Loucy (cell line): ENCODE measurements at regions not wholly inside any gene's neighbourhood (a gene's known extent, or its start where the extent isn't known, plus 50 kb on each side); places are given as distances from the start of the nearest gene placed in this dataset.

ENCODE experiments used
- H2AFZ ChIP-seq: fragments of 200-600 bp; sonication (generic); 2 replicates; pipeline ENCODE4 v1.6.0; 2016; ENCODE audit warnings: antibody characterized with exemption, mild to moderate bottlenecking, low read length, moderate library complexity
- H3F3A ChIP-seq: fragments of 200-600 bp; 2 replicates; pipeline ENCODE4 v1.6.0; 2016; ENCODE audit warnings: antibody characterized with exemption, low read depth, mild to moderate bottlenecking
- H3K27me3 ChIP-seq: fragments of 200-600 bp; sonication (generic); 2 replicates; pipeline ENCODE4 v1.6.1; 2014; ENCODE audit warnings: low read length, mild to moderate bottlenecking; ENCODE audit not compliant: insufficient read depth, poor library complexity, severe bottlenecking
- H3K36me3 ChIP-seq: fragments of 200-600 bp; sonication (generic); 2 replicates; pipeline ENCODE4 v1.6.1; 2016; ENCODE audit warnings: low read length; ENCODE audit not compliant: insufficient read depth
- H3K4me1 ChIP-seq: fragments of 200-600 bp; sonication (generic); 2 replicates; pipeline ENCODE4 v1.5.1; 2014; ENCODE audit warnings: low read length, mild to moderate bottlenecking; ENCODE audit not compliant: insufficient read depth, poor library complexity, severe bottlenecking
- H3K4me2 ChIP-seq: fragments of 200-600 bp; sonication (generic); 2 replicates; pipeline ENCODE4 v1.6.0; 2014; ENCODE audit warnings: antibody characterized with exemption, low read length, low read depth, mild to moderate bottlenecking; ENCODE audit not compliant: poor library complexity, severe bottlenecking
- H3K4me3 ChIP-seq: fragments of 200-600 bp; sonication (generic); 2 replicates; pipeline ENCODE4 v1.5.1; 2014; ENCODE audit warnings: low read length, mild to moderate bottlenecking, mixed read lengths; ENCODE audit not compliant: poor library complexity, severe bottlenecking
- H3K79me2 ChIP-seq: fragments of 200-600 bp; sonication (generic); 2 replicates; pipeline ENCODE4 v1.6.1; 2014; ENCODE audit warnings: low read length; ENCODE audit not compliant: insufficient read depth
- H3K9ac ChIP-seq: fragments of 200-600 bp; sonication (generic); 2 replicates; pipeline ENCODE4 v1.6.0; 2014; ENCODE audit warnings: mild to moderate bottlenecking, low read depth, low read length, moderate library complexity; ENCODE audit not compliant: poor library complexity, severe bottlenecking
- H3K9me2 ChIP-seq: fragments of 200-600 bp; sonication (generic); replicated peaks from 2 replicates; pipeline ENCODE4 v1.6.1; 2016; ENCODE audit warnings: low read depth, low read length, mixed read lengths
- H3K9me3 ChIP-seq: fragments of 200-600 bp; sonication (generic); 2 replicates; pipeline ENCODE4 v1.6.1; 2014; ENCODE audit warnings: mild to moderate bottlenecking, antibody characterized with exemption, low read length, low read depth; ENCODE audit not compliant: insufficient read depth
- H4K20me1 ChIP-seq: fragments of 200-600 bp; sonication (generic); 2 replicates; pipeline ENCODE4 v1.6.0; 2014; ENCODE audit warnings: antibody characterized with exemption, low read length, mild to moderate bottlenecking; ENCODE audit not compliant: insufficient read depth, poor library complexity, severe bottlenecking
- EZH2phosphoT487 ChIP-seq: fragments of 200-600 bp; IDR thresholded peaks from 2 replicates; pipeline ENCODE4 v1.6.1; 2018; ENCODE audit warnings: antibody characterized with exemption, mild to moderate bottlenecking, moderate library complexity, borderline replicate concordance
- TF ChIP-seq, protein P1 (sequence below): fragments of 200-600 bp; sonication (generic); conservative IDR thresholded peaks from 2 replicates; pipeline ENCODE4 v1.5.1; 2014; ENCODE audit warnings: mild to moderate bottlenecking, antibody characterized with exemption, low read length

DNA sequence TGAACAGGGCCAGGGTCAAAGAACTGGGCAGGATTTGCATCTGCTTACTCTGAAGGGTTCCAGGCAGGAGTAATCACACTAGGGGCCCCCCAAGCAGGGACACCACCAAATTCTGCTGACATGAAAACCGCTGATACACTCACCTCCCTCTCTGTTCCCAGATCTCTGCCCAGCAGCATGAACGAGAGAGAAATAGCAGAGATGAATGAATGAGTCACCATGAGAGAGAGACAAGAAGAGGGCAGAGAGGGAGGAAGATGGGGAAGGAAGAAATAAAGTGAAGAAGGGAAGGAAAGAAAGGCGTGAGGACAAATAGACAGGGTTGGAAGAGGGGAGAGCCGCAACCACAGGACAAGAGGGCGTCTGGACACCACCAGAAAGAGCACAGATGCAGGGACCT, 285.9 kb upstream of the NEBL start:
- Histone ChIP-seq H3K4me3 (no peak overlapping the region), H3K79me2 (no peaks in the 10 kb centered on the region), H3K9me3 (no peaks in the 10 kb centered on the region), H3K36me3 (no peaks in the 10 kb centered on the region), H3K9me2 (no peaks in the 10 kb centered on the region), H3K9ac (no peak overlapping the region), H4K20me1 (no peaks in the 10 kb centered on the region), H3K4me1 (no peaks in the 10 kb centered on the region), H3K27me3 (no peaks in the 10 kb centered on the region), H2AFZ (no peak overlapping the region), H3F3A (no peaks in the 10 kb centered on the region), H3K4me2 (no peak overlapping the region)
- TF ChIP-seq EZH2phosphoT487 = no peak
- TF ChIP-seq, protein P1, sequence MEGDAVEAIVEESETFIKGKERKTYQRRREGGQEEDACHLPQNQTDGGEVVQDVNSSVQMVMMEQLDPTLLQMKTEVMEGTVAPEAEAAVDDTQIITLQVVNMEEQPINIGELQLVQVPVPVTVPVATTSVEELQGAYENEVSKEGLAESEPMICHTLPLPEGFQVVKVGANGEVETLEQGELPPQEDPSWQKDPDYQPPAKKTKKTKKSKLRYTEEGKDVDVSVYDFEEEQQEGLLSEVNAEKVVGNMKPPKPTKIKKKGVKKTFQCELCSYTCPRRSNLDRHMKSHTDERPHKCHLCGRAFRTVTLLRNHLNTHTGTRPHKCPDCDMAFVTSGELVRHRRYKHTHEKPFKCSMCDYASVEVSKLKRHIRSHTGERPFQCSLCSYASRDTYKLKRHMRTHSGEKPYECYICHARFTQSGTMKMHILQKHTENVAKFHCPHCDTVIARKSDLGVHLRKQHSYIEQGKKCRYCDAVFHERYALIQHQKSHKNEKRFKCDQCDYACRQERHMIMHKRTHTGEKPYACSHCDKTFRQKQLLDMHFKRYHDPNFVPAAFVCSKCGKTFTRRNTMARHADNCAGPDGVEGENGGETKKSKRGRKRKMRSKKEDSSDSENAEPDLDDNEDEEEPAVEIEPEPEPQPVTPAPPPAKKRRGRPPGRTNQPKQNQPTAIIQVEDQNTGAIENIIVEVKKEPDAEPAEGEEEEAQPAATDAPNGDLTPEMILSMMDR = no peak

DNA sequence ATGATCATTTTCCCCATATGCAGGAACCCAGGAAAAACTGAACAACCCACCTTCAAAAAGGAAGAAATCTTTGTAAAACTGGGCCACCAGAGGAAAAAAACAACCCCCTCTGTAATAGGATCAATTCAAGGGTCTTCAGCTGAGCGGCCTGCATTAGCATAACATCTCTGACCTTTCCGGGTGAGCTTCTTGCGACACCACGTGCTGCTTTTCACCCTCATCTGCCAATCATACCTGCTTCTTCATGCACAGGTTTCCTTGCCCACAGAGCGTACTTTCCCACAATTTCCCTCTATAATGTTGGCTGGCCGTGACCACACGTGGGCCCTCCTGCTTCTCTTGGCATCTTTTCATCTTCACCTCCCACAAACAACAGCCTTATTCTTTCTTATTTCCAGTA, 284.3 kb upstream of the NEBL start:
- H3K9me2 ChIP-seq = no peaks in the 10 kb centered on the region
- no peak overlapping the region for H2AFZ ChIP-seq
- H4K20me1 ChIP-seq = no peaks in the 10 kb centered on the region
- no peaks in the 10 kb centered on the region for H3K9me3 ChIP-seq
- H3F3A ChIP-seq = no peaks in the 10 kb centered on the region
- H3K4me3 ChIP-seq = no peak overlapping the region
- no peaks in the 10 kb centered on the region for H3K27me3 ChIP-seq
- H3K36me3 ChIP-seq = no peaks in the 10 kb centered on the region
- no peak for TF ChIP-seq EZH2phosphoT487
- TF ChIP-seq, protein P1 = no peak
- no peak overlapping the region for H3K9ac ChIP-seq
- H3K4me2 ChIP-seq = no peak overlapping the region
- H3K4me1 ChIP-seq = no peaks in the 10 kb centered on the region
- H3K79me2 ChIP-seq = no peaks in the 10 kb centered on the region

DNA sequence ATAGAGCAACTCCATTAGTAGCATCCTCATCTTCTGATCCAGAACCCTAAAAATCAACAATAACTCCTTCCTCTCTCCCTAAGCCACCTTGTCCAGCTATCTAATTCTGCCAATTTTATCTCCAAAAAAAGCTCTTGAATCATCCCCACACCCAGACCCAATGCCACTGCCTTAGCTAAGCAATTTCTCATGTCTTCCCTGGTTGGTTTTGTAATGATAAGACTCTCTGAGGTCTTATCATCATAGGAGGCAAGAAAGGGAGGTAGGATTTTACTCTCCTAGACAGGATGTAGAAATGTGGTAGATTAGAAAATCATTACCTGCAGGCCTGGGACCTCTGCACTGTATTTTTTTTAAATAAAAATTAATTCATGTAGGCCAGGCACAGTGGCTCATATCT, 283.5 kb upstream of the NEBL start:
- Histone ChIP-seq H3K4me1 (no peaks in the 10 kb centered on the region), H3K9ac (no peak overlapping the region), H3K79me2 (no peaks in the 10 kb centered on the region), H3F3A (no peaks in the 10 kb centered on the region), H3K36me3 (no peaks in the 10 kb centered on the region), H3K4me2 (no peak overlapping the region), H3K9me3 (no peaks in the 10 kb centered on the region), H3K27me3 (no peaks in the 10 kb centered on the region), H4K20me1 (no peaks in the 10 kb centered on the region), H3K4me3 (no peak overlapping the region), H2AFZ (no peak overlapping the region), H3K9me2 (no peaks in the 10 kb centered on the region)
- TF ChIP-seq, protein P1 = no peak
- TF ChIP-seq EZH2phosphoT487 = no peak
